Head of caudate nucleus (tissue), 42 donors: ENCODE measurements at regions not wholly inside any gene's neighbourhood (a gene's known extent, or its start where the extent isn't known, plus 50 kb on each side); places are given as distances from the start of the nearest gene placed in this dataset.

ENCODE experiments used
- DNase-seq, 42 donors: peaks; one replicate each; pipeline versions ENCODE4 v3.0.0 to v3.0.0-alpha.2; 2020 to 2021; ENCODE audit warnings: mixed read lengths in 7 of 42
- intact Hi-C: fragments of 100-400 bp; cut with DNase I; formaldehyde crosslinking; loops from one replicate; pipeline ENCODE4 v1.15.0; 2022

DNA sequence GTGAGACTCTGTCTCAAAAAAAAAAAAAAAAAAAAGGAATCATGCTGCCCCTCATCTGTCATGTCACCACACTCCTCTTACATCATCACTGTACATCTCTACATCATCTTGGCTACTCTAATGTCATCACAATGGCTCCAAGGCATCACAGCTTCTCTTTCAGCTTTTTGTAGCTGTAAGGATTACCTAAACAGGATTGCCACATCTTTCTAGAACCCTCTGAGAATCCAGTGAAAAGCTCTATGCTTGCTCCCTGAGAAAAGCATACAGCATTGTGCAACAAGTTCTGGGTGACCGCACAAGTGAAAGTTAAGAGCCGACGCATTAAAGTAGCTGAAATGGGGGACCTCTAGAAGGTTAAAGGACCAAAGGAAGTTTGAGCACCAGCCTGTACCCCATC lies 272.5 kb downstream of the C12orf50 start:
- DNase-seq, result no peak
- intact Hi-C loops, result no loop called here

DNA sequence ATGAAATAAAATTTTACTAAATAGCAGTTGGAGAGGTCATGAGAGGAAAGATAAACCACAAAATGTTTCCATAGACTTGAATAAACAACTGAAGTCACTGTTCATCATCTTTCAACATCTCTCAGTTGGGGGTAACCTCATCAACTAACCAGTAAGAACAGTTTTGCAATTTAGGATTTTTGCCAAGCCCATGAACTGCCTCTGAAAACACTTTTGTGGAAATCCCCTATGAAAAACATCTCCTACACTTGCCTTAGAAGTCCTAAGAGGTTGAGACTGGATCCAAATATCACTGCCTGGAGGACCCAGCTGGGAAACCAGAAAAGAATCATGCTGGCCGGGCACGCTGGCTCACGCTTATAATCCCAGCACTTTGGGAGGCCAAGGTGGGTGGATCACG lies 273.1 kb downstream of the C12orf50 start:
- intact Hi-C loops, result no loop called here
- no peak for DNase-seq

DNA sequence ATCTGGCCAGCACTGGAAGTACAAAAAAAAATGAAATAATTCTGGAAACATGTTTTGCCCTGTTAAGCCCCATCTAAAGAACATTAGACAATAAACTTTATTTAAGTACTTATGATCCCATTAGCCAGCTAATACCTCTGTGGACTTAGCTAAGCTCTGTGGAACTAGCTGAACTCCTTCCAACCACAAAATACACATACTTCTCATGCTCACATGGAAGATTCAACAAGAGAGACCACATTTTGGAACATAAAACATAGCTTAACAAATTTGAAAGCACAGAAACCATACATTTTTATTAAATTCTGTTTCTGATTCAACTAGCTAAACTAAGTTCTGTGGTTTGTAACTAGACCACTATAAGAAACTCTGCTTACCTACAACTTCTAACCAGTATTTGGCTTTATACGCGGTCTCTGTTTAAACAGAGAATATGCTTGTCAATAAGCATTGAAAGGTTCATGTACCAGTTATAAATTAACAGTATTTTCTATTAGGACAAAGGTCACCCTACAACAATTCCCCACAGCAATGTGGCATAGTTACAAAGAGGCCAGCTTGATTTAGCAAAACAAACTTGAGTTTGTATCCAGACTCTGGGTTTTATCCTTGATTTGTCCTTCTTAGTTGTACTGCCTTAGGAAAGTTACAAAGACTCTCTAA lies 300.1 kb downstream of the C12orf50 start:
- intact Hi-C loops, result no loop called here
- no peak for DNase-seq

DNA sequence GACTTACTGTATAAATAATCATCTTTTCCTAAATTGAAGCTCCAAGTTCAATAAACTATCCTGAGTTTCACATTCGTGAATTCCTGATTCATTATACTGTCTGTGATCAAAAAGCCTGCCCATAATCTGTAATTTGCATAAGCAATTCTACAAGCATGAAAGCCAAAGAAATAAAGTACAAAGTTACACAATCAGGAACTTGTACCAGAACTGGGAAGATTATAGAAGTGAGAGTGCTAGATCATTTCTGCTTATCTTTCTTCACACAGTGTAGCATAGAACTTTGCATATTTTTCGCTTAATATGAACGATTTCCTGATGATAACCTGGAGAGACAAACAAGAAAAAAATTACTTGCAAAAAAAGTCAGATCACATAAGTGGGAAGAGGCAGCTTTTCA lies 308.2 kb downstream of the C12orf50 start:
- intact Hi-C loops, result no loop called here
- DNase-seq, result no peak

DNA sequence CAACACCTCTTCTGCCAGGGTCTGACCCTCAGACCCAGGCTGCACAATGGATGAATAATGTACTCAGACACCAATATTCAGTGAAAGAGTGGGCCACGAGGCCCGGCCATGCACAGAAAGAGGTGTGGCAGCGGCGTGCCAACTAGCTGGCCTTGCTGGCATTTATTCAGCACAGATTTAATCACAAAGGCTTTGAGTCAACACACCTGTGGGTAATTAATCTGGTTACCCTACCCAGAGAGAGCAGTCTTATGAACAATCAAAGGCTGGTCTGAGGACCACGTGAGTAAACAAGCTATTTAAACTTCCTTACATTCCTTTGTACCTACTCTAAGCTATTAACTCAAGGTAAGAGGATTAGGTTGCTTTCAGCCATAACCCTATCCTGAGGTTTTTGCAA lies 324.8 kb downstream of the C12orf50 start:
- intact Hi-C loops, result no loop called here
- DNase-seq, result no peak

DNA sequence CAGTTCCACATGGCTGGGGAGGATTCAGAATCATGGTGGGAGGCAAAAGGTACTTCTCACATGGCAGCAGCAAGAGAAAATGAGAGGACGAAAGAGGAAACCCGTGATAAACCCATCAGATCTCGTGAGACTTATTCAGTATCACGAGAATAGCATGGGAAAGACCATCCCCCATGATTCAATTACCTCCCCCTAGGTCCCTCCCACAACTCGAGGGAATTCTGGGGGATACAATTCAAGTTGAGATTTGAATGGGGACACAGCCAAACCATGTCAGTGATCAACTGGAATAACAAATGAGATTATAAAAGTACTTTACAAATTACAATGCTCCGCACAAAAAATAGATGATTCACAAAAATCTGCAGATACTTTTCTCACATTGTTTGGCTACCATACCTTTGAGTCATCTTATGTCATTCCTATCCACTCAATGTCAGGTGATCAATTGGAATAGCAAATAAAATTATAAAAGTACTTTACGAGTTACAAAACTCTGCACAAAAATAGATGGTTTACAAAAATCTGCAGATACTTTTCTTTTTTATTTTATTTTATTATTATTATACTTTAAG lies 338.9 kb downstream of the C12orf50 start:
- intact Hi-C loops, result no loop called here
- no peak for DNase-seq

DNA sequence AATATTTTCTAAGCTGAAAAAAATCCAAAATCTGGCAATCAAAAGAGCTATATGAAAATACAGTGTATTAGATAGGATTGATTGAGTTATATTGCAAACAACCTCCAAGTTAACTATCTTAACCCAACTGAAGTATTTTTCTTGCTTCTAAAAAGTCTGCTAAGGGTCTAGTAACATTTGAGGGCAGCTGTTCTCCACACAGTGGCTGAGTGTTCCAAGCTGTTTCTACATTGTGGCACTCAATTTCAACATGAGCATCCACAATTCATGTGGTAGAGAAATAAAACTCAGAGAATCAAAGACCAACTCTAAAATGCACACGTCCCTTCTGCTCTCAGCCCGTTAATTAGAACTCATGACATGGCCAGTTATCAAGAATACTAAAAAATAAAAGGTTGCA lies 340.0 kb downstream of the C12orf50 start:
- no peak for DNase-seq
- intact Hi-C loops, result no loop called here

DNA sequence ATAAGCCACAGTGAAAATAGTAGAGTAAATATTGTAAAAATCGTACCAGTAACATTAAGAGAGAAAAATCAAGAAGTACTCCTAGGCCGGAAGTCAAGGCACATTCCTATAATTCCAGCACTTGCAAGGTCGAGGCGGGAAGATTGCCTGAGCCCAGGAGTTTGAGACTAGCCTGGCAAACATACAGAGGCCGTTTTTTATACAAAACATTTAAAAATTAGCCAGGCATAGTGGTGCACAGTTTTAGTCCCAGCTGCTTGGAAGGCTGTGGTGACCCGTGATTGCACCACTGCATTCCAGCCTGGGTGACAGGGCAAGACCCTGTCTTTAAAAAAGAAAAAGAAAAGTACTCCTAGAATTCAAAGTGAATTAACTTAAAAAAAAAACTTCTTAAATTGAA lies 341.8 kb downstream of the C12orf50 start:
- intact Hi-C loops, result no loop called here

DNA sequence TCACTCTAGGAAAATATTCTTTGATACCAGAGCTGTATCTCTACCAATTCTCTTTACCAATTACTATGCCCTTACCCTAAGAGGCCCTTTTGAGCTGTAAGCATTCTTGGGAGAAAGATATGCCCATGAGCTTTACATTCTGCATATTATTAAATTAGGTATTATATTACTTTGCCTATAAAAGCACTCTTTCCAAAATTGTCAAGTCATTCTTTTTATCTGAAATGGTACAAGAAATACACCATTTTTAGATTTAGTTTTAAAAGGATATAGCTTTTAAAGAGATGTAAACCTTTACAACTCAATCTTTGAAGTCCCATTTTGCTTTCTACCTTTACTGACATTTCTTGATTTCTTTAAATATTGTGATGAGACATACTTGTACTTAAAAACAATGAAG lies 343.5 kb downstream of the C12orf50 start:
- DNase-seq, result no peak
- intact Hi-C loops, result no loop called here

More for the DNA sequence above, 341.8 kb downstream of the C12orf50 start:
- no peak for DNase-seq

DNA sequence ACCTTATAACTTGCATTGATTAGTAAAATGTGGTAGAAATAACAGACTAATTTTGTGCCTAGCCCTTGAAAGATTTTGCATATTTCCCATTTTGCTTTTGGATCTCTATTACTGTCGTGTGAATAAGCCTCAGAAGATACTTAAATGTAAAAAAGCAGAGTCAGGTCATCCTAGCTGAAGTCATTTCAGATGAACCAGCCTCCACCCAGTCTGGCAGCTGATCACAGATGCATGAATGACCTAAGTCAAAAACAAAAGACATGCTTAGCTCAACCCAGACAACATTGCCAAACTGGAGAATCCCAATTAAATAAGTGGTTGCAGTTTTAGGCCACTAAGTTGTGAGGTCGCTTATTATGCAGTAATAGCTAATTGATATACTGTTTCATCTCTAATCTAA lies 349.9 kb downstream of the C12orf50 start:
- DNase-seq, result no peak
- intact Hi-C loops, result no loop called here

DNA sequence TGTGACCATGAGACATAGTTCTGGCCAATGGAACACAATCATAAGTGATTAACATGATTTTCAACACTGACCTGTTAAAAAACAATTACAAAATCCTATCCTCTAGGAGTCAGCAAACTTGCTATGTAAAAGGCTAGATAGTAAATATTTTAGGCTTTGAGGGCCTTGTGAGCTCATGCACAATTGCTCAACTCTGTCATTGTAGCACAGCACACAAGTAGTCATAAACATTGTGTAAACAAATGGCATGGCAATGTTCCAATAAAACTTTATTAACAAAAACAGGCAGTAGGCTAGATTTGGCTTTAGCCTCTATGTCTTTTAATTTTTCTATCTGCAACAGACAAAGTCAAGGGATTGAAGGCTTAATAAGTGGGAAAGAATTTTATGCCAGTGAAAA lies 350.7 kb downstream of the C12orf50 start:
- DNase-seq, result no peak
- intact Hi-C loops, result no loop called here

DNA sequence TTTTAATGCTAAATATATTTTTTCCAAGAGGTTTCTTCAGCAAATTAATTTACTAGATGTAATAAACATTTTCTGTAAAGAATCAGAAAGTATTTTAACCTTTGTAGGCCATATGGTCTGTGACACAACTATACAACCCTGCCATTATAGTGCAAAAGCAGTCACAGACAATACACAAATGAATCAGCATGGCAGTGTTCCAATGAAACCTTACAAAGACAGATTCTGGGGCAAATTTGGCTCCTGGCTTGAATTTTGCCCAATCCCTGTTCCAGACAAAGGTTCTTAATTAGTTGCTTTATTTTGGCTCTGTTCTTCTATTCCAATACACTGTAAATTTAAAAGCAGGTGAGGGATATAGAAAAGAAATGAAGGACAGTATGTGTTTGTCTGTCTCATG lies 352.5 kb downstream of the C12orf50 start:
- no peak for DNase-seq
- intact Hi-C loops, result no loop called here

DNA sequence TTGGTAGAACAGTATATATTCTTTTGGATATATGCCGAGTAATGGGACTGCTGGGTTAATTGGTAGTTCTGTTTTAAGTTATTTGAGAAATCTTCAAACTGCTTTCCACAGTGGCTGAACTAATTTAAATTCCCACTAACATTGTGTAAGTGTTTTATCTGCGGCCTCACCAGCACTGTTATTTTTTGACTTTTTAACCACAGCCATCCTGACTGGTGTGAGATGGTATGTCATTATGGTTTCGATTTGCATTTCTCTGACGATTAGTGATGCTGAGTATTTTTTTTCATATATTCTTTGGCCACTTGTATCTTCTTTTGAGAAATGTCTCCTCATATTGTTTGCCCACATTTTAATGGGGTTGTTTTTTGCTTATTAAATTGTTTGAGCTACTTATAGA lies 357.4 kb downstream of the C12orf50 start:
- intact Hi-C loops, result no loop called here
- no peak for DNase-seq

DNA sequence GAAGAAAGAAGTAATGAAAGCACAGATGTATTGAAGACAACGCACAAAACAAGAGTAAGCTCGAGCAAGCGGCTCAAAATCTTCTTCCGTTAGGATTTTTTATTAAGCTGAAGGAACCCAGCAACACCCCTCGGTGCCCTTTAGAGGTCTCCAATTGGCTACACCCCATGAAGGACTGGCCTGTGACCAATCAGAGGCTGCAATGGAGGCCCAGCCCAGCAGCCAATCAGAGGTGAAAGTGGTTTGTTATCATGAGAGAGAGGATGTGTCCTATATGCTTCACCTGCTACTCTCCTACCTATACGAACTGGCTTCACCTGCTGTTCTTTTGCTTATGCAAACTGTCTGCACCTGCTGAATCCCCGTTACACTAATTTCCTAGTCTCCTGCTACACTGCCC lies 358.8 kb downstream of the C12orf50 start:
- DNase-seq, result no peak
- intact Hi-C loops, result no loop called here

DNA sequence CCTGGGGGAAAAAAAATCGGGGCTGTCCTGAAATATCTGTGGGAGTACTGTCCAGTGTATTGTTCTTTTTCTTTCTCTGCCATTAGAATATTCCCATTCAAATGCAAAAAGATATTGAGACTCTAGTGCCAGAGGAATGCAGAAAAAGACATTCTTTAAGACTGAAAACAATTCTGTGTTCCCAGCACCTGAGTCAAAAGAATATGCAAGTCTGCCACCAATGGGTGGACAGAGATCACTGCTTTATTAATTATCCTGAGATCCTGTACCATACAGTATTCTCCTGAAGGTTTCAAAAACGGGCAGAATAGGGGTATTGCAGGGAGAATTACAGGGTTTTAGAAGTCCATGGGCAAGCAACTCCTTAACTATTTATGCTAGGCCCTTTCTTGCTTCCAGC lies 361.8 kb downstream of the C12orf50 start:
- DNase-seq, result no peak
- intact Hi-C loops, result no loop called here

DNA sequence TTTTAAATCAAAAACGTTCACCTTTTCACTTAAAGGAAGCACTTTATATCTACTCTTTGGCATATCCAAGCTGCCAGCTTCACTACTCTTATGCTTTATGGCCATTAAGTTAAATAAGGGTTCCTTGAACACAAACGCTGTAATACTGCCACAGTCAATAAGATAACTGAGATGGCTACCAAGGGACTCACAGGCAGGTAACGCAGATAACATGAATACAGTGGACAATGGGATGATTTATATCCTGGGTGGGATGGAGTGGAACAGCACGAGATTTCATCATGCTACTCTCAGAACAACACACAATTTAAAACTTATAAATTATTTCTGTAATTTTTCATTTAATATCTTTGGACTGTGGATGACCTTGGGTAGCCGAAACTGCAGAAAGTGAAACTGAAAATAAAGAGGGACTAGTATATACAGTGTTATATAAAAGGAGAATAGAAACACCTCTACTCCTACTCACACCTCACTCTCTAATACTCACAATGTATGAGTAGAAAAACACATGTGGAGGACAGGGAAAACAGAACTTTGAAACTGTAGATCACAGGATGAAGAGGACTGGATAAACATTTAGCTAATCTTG lies 367.3 kb downstream of the C12orf50 start:
- intact Hi-C loops, result no loop called here
- no peak for DNase-seq

DNA sequence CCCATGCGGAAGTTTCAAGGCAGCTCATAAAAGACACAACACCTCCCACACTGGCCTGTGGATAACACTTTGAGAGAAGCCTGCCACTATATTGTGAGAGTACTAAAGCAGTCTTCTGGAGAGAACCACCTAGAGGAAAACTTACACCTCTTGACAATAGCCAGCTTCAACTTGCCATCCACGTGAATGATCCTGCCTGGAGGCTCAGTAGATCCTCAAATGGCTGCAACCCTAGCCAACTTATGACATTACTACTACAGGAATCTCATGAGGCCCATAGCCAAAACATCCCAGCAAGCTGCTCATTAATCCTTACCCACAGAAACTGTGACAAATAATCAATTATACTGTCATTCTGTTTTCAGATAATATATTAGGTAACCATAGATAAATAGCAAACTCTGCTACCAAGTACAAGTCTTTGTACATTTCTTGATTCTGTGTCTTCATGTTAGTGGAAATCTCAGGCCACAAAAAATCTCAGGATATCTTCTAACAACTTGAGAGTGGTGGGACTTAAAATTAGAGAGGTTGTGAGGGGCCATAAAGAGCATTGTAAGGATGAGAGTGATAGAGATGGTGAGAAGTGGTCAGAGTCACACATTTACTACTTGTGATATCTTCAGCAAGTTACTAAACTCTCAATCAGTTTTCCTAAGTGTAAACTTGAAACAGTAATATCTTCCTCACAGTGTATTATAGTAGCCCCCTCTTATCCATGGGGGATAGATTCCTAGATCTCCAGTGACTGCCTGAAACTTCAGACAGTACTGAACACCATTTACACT lies 368.0 kb downstream of the C12orf50 start:
- DNase-seq, result no peak
- intact Hi-C loops, result no loop called here

DNA sequence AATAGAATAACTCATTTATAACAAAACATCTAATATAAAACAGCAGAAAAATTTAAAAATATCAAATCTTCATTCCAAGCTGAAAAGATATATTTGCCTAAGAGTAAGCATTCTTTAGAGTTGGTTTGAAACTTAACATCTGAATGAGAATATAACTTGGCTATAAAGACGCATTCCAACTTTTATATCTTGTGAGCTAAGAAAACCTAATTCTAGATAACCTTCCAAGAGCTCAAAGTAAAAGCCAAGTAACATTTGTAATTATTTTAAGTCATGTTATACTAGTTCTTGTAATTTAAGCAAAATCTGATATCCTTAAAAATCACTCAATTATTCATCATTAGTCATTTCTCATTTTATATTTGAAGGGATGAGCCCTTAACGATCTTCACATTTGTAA lies 368.9 kb downstream of the C12orf50 start:
- intact Hi-C loops, result no loop called here
- no peak for DNase-seq

DNA sequence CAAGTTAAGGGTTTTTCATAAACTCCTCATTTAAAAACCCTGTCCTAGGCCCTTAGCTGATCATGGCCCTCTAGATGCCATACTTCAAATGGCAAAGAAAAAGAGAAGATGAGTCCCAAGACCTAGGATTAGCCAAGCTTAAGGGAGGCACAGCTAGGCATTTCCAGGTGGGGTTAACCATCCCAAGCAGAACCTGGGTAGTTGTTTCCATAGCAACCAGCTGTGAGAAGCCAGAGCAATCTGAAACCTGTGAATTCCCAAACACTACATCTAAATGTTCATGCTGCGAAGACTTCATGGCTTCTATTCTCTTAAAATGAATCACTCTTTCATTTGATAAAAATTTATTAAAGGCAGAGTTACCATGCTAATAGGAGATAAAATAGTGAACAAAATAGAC lies 372.9 kb downstream of the C12orf50 start:
- no peak for DNase-seq
- intact Hi-C loops, result no loop called here

DNA sequence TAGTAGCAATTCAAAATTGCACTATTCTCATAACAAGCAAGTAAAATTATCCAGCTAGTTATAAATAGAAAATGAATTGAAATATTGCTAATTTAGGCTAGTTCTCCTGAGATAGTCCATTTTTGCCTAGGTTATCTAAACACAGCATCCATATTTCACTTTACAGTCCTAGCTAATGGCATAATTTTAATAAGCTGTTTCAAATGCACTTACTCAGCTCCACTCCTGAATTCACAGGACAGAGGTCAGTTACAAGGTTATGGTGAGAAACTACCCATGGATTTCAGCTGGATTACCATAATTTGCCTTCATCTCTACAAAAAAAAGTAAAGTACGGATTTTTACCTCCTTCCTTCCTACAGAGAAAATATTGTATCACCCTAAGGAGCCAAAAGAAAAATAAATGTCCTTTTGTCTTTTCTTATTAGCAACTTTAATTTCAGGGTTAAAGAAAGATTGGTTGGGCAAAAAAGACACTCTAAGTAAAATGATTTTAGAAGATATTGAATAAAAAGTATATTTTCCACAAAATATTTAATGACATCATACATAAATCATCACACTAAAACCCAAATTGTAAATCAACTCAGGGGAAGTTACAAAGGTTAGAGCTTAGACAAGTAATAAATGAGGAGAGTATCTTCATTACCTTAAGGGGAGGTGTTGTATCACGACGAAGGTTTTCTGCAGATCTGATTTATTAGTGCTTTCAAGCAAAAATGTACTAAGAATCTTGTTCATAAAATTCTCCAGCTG lies 377.4 kb downstream of the C12orf50 start:
- intact Hi-C loops, result no loop called here

More for the DNA sequence above, 377.4 kb downstream of the C12orf50 start:
- no peak for DNase-seq
